ENCODE measurements at regions not wholly inside any gene's neighbourhood (a gene's known extent, or its start where the extent isn't known, plus 50 kb on each side); places are given as distances from the start of the nearest gene placed in this dataset.

GRCh38 chr12:107317751-107318555 lies 224.6 kb upstream of the CRY1 start:
- no peak overlapping the region for H2BK120ac ChIP-seq (ENCODE audit: low read depth, low read length, poor library complexity, severe bottlenecking)
- no peak overlapping the region for H2BK20ac ChIP-seq (ENCODE audit: low read depth, low read length, poor library complexity, severe bottlenecking)
- H3K4ac ChIP-seq (ENCODE audit: low read depth, low read length): no peak overlapping the region
- H3K27ac Mint-ChIP-seq: 0 out of 7 replicates have a peak overlapping the region, but pooled peaks of 1 of the 3 experiments have one; percentile 62
- H2AFZ ChIP-seq (ENCODE audit: low read length): no peak overlapping the region
- H3K9me3 Mint-ChIP-seq: peaks cover 5 to 6% of the 10 kb centered on the region in 2 experiments; a peak in 3 of 5 replicates
- no peak overlapping the region for H2BK12ac ChIP-seq (ENCODE audit: insufficient read length, low read depth, low read length)
- H4K8ac ChIP-seq (replicated peaks; ENCODE audit: insufficient read length, low read depth, low read length): no peak overlapping the region
- no peaks in the 10 kb centered on the region for H3K79me1 ChIP-seq (ENCODE audit: insufficient read depth, low read depth, low read length, poor library complexity, severe bottlenecking)
- peaks cover 35% of the 10 kb centered on the region for H3K23me2 ChIP-seq (ENCODE audit: insufficient read length, low read depth, low read length, poor library complexity, severe bottlenecking)
- peak; percentile 68 for TF ChIP-seq CTCF (conservative IDR thresholded peaks at IDR 0.05)
- no peak overlapping the region for H3K14ac ChIP-seq (ENCODE audit: insufficient read depth, low read length)
- no peak overlapping the region for H3K9ac ChIP-seq (ENCODE audit: extremely low read depth, insufficient read length, low read length)
- H3T11ph ChIP-seq (ENCODE audit: low read length): no peak overlapping the region
- H4K5ac ChIP-seq (ENCODE audit: insufficient read length, low read depth, low read length): no peak overlapping the region
- H4K91ac ChIP-seq (ENCODE audit: insufficient read length, low read depth, low read length): no peak overlapping the region
- H3K79me2 ChIP-seq (ENCODE audit: insufficient read depth, low read length): no peaks in the 10 kb centered on the region
- WGBS (ENCODE audit: extremely low coverage, insufficient read length, low lambda C conversion rate): no CpG with 5 or more reads among the region's 58 CpGs
- H2BK15ac ChIP-seq (ENCODE audit: low read depth, low read length): no peak overlapping the region
- peak overlapping the region; percentile 81 to 93 for H3K4me3 Mint-ChIP-seq
- H3K27ac ChIP-seq (ENCODE audit: insufficient read length, low read depth, low read length): no peak overlapping the region
- no peak overlapping the region for H2BK5ac ChIP-seq (ENCODE audit: insufficient read length, low read length)
- peaks cover 80% of the 10 kb centered on the region for H3K27me3 Mint-ChIP-seq (ENCODE audit: low read depth)
- no peak overlapping the region for H3K23ac ChIP-seq (ENCODE audit: insufficient read length, low read depth, low read length)
- H4K20me1 ChIP-seq (ENCODE audit: control insufficient read depth, insufficient read depth, insufficient read length): peaks cover 3% of the 10 kb centered on the region
- no peaks in the 10 kb centered on the region for H3K9me3 ChIP-seq (ENCODE audit: control insufficient read depth, low read depth, low read length)
- no peak overlapping the region for H2AK5ac ChIP-seq (ENCODE audit: insufficient read length, low read length)
- no peak overlapping the region for H3K18ac ChIP-seq (ENCODE audit: insufficient read length, low read depth, low read length)
- peaks cover 2% of the 10 kb centered on the region; the same call in 1 of the 2 replicates for H3K4me1 ChIP-seq (ENCODE audit: insufficient read depth, low read length)
- H3K4me1 Mint-ChIP-seq: peaks cover 16 to 22% of the 10 kb centered on the region in 2 experiments
- DNase-seq: peak; percentile 96
- H3K27me3 ChIP-seq (ENCODE audit: insufficient read depth, low read length): peaks cover 15% of the 10 kb centered on the region; the same call in 1 of the 2 replicates
- no peak overlapping the region for H3K56ac ChIP-seq (ENCODE audit: insufficient read length, low read depth, low read length)
- H3K4me2 ChIP-seq (ENCODE audit: insufficient read depth, insufficient read length, low read length): peak overlapping the region; percentile 69
- H3K36me3 Mint-ChIP-seq (ENCODE audit: insufficient read depth in 1 of 3, low read depth in 3 of 3): no peaks in the 10 kb centered on the region; a peak in 1 of 7 replicates

Measured in H9 (cell line).